Hematopoietic multipotent progenitor cell treated with erythropoietin and hydrocortisone succinate and interleukin-3 and kit ligand, for 6 days (in vitro differentiated cells): ENCODE measurements at regions not wholly inside any gene's neighbourhood (a gene's known extent, or its start where the extent isn't known, plus 50 kb on each side); places are given as distances from the start of the nearest gene placed in this dataset.
A peak's percentile ranks its signal among the peaks of the same experiment; 100 is the strongest.
"Not testable (repeated sequence)": the region's sequence is repeated elsewhere in the genome, so short reads cannot be mapped to it uniquely, and the experiment has no call there.

Experiments
- DNase-seq: peaks from one replicate; pipeline ENCODE4 v3.0.0-alpha.2; 2015

GRCh38 chr9:113705928-113706519, 170.1 kb upstream of the ZNF618 start:
- DNase-seq, result no peak

GRCh38 chr9:113707953-113708695, 168.0 kb upstream of the ZNF618 start:
- no peak for DNase-seq

- no peak for DNase-seq
Measured at GRCh38 chr9:113708821-113709713, 167.0 kb upstream of the ZNF618 start.

GRCh38 chr9:113709721-113710120, 166.4 kb upstream of the ZNF618 start:
- no peak for DNase-seq

- no peak for DNase-seq
Measured at GRCh38 chr9:113711251-113711650, 164.9 kb upstream of the ZNF618 start.

GRCh38 chr9:113712053-113712452, 164.1 kb upstream of the ZNF618 start:
- no peak for DNase-seq

GRCh38 chr9:113715086-113715485, 161.0 kb upstream of the ZNF618 start:
- DNase-seq, result no peak

- DNase-seq, result no peak
Measured at GRCh38 chr9:113719919-113720318, 156.2 kb upstream of the ZNF618 start.

- DNase-seq, result no peak
Measured at GRCh38 chr9:113720495-113720894, 155.6 kb upstream of the ZNF618 start.

- no peak for DNase-seq
Measured at GRCh38 chr9:113721856-113722255, 154.3 kb upstream of the ZNF618 start.

GRCh38 chr9:113724202-113724601, 151.9 kb upstream of the ZNF618 start:
- DNase-seq, result no peak

- DNase-seq, result no peak
Measured at GRCh38 chr9:113728989-113729388, 147.1 kb upstream of the ZNF618 start.

GRCh38 chr9:113734826-113735225, 141.3 kb upstream of the ZNF618 start:
- DNase-seq, result no peak

GRCh38 chr9:113737517-113738271, 138.4 kb upstream of the ZNF618 start:
- peak; percentile 78 for DNase-seq

GRCh38 chr9:113738496-113738892, 137.6 kb upstream of the ZNF618 start:
- DNase-seq, result no peak

GRCh38 chr9:113738893-113739604, 137.1 kb upstream of the ZNF618 start:
- peak; percentile 20 for DNase-seq

- not testable (repeated sequence) for DNase-seq
Measured at GRCh38 chr9:113739605-113740507, 136.3 kb upstream of the ZNF618 start.

GRCh38 chr9:113740508-113741500, 135.3 kb upstream of the ZNF618 start:
- peak; percentile 3 for DNase-seq
